ENCODE measurements at regions not wholly inside any gene's neighbourhood (a gene's known extent, or its start where the extent isn't known, plus 50 kb on each side); places are given as distances from the start of the nearest gene placed in this dataset.

GRCh38 chr5:9894571-9895301 is 264.6 kb upstream of the TAS2R1 start:
- no peak overlapping the region for H3K27ac ChIP-seq
- no peak for DNase-seq (ENCODE audit: low read depth in 1 of 2, low spot score in 1 of 2)
- no peaks in the 10 kb centered on the region for H3K36me3 ChIP-seq
- H3K27me3 ChIP-seq, result no peaks in the 10 kb centered on the region
- no peaks in the 10 kb centered on the region for H3K4me1 ChIP-seq (ENCODE audit: low read depth)
- no peak for TF ChIP-seq CTCF (IDR thresholded peaks at IDR 0.05; ENCODE audit: low read depth, low read length)
- no peaks in the 10 kb centered on the region for H3K9me3 ChIP-seq (ENCODE audit: low read depth)
- no peak overlapping the region for H3K4me3 ChIP-seq

- Histone ChIP-seq H3K4me1 (ENCODE audit: low read depth) (no peaks in the 10 kb centered on the region), H3K36me3 (no peaks in the 10 kb centered on the region), H3K4me3 (no peak overlapping the region), H3K27me3 (no peaks in the 10 kb centered on the region), H3K9me3 (ENCODE audit: low read depth) (no peaks in the 10 kb centered on the region), H3K27ac (no peak overlapping the region)
- no peak for DNase-seq (ENCODE audit: low read depth in 1 of 2, low spot score in 1 of 2)
- TF ChIP-seq CTCF (IDR thresholded peaks at IDR 0.05; ENCODE audit: low read depth, low read length), result no peak
These were observed 262.5 kb upstream of the TAS2R1 start for GRCh38 chr5:9892696-9893095.

- no peak for DNase-seq (ENCODE audit: low read depth in 1 of 2, low spot score in 1 of 2)
- no peak overlapping the region for H3K4me3 ChIP-seq
- TF ChIP-seq CTCF (IDR thresholded peaks at IDR 0.05; ENCODE audit: low read depth, low read length), result no peak
- no peaks in the 10 kb centered on the region for H3K9me3 ChIP-seq (ENCODE audit: low read depth)
- H3K27ac ChIP-seq, result no peak overlapping the region
- no peaks in the 10 kb centered on the region for H3K4me1 ChIP-seq (ENCODE audit: low read depth)
- H3K36me3 ChIP-seq, result no peaks in the 10 kb centered on the region
- no peaks in the 10 kb centered on the region for H3K27me3 ChIP-seq
These were observed 259.4 kb upstream of the TAS2R1 start for GRCh38 chr5:9889511-9889910.

- DNase-seq (ENCODE audit: low read depth in 1 of 2, low spot score in 1 of 2), result peak in 1 of 2 donors; percentile 77
- Histone ChIP-seq H3K36me3 (no peaks in the 10 kb centered on the region), H3K9me3 (ENCODE audit: low read depth) (no peaks in the 10 kb centered on the region), H3K4me3 (no peak overlapping the region), H3K4me1 (ENCODE audit: low read depth) (no peaks in the 10 kb centered on the region), H3K27ac (no peak overlapping the region), H3K27me3 (no peaks in the 10 kb centered on the region)
- no peak for TF ChIP-seq CTCF (IDR thresholded peaks at IDR 0.05; ENCODE audit: low read depth, low read length)
These were observed 258.4 kb upstream of the TAS2R1 start for GRCh38 chr5:9888501-9888901.

- H3K4me3 ChIP-seq, result no peak overlapping the region
- no peak overlapping the region for H3K27ac ChIP-seq
- no peak for TF ChIP-seq CTCF (IDR thresholded peaks at IDR 0.05; ENCODE audit: low read depth, low read length)
- H3K27me3 ChIP-seq, result no peaks in the 10 kb centered on the region
- H3K9me3 ChIP-seq (ENCODE audit: low read depth), result no peaks in the 10 kb centered on the region
- H3K4me1 ChIP-seq (ENCODE audit: low read depth), result no peaks in the 10 kb centered on the region
- DNase-seq (ENCODE audit: low read depth in 1 of 2, low spot score in 1 of 2), result no peak
- H3K36me3 ChIP-seq, result no peaks in the 10 kb centered on the region
These were observed 255.0 kb upstream of the TAS2R1 start for GRCh38 chr5:9885164-9885563.

All from cardiac muscle cell (in vitro differentiated cells and primary cell).